ENCODE measurements at regions not wholly inside any gene's neighbourhood (a gene's known extent, or its start where the extent isn't known, plus 50 kb on each side); places are given as distances from the start of the nearest gene placed in this dataset.
"Not testable (repeated sequence)": the region's sequence is repeated elsewhere in the genome, so short reads cannot be mapped to it uniquely, and the experiment has no call there.

GRCh38 chr13:91052876-91053275 lies 294.6 kb upstream of the MIR17HG start:
- DNase-seq, result no peak
- H3K36me3 Mint-ChIP-seq, result no peaks in the 10 kb centered on the region
- no peak overlapping the region for H3K27ac Mint-ChIP-seq
- no peak overlapping the region for H3K4me3 Mint-ChIP-seq
- no peaks in the 10 kb centered on the region for H3K9me3 Mint-ChIP-seq
- H3K4me1 Mint-ChIP-seq, result no peaks in the 10 kb centered on the region
- no peaks in the 10 kb centered on the region for H3K27me3 Mint-ChIP-seq

- no peak overlapping the region for H3K4me3 Mint-ChIP-seq
- H3K9me3 Mint-ChIP-seq, result no peaks in the 10 kb centered on the region
These were observed 294.0 kb upstream of the MIR17HG start for GRCh38 chr13:91053318-91054065.

GRCh38 chr13:91054902-91055301 lies 292.6 kb upstream of the MIR17HG start:
- Mint-ChIP-seq H3K9me3 (peaks cover 5% of the 10 kb centered on the region), H3K27me3 (no peaks in the 10 kb centered on the region), H3K4me3 (no peak overlapping the region), H3K27ac (no peak overlapping the region), H3K4me1 (no peaks in the 10 kb centered on the region), H3K36me3 (no peaks in the 10 kb centered on the region)
- no peak for DNase-seq

More at GRCh38 chr13:91053318-91054065, 294.0 kb upstream of the MIR17HG start:
- no peak overlapping the region for H3K27ac Mint-ChIP-seq
- DNase-seq, result no peak
- no peaks in the 10 kb centered on the region for H3K4me1 Mint-ChIP-seq
- H3K36me3 Mint-ChIP-seq, result no peaks in the 10 kb centered on the region
- H3K27me3 Mint-ChIP-seq, result no peaks in the 10 kb centered on the region

- Mint-ChIP-seq H3K27ac (no peak overlapping the region), H3K27me3 (no peaks in the 10 kb centered on the region), H3K9me3 (peaks cover 5% of the 10 kb centered on the region), H3K36me3 (no peaks in the 10 kb centered on the region), H3K4me3 (no peak overlapping the region), H3K4me1 (no peaks in the 10 kb centered on the region)
- DNase-seq, result no peak
These were observed 290.7 kb upstream of the MIR17HG start for GRCh38 chr13:91056746-91057145.

DNA sequence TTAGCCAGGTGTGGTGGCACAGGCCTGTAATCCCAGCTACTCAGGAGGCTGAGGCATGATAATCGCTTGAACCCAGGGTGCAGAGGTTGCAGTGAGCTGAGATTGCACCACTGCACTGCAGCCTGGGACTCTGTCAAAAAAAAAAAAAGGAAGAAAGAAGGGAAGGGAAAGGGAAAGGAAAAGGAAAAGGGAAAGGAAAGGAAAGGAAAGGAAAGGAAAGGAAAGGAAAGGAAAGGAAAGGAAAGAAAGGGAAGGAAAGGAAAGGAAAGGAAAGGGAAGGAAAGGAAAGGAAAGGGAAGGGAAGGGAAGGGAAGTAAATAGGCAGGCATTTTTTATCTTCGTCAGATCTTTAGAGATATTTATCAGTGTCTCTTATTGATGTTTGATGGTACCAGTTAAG lies 290.0 kb upstream of the MIR17HG start:
- H3K27ac Mint-ChIP-seq, H3K27me3 Mint-ChIP-seq, H3K4me1 Mint-ChIP-seq, DNase-seq, H3K4me3 Mint-ChIP-seq, H3K36me3 Mint-ChIP-seq, H3K9me3 Mint-ChIP-seq: not testable (repeated sequence)

- Mint-ChIP-seq H3K27ac (no peak overlapping the region), H3K9me3 (peaks cover 5% of the 10 kb centered on the region), H3K36me3 (no peaks in the 10 kb centered on the region), H3K4me3 (no peak overlapping the region), H3K4me1 (no peaks in the 10 kb centered on the region), H3K27me3 (no peaks in the 10 kb centered on the region)
- DNase-seq, result no peak
These were observed 289.4 kb upstream of the MIR17HG start for GRCh38 chr13:91058066-91058465.

DNA sequence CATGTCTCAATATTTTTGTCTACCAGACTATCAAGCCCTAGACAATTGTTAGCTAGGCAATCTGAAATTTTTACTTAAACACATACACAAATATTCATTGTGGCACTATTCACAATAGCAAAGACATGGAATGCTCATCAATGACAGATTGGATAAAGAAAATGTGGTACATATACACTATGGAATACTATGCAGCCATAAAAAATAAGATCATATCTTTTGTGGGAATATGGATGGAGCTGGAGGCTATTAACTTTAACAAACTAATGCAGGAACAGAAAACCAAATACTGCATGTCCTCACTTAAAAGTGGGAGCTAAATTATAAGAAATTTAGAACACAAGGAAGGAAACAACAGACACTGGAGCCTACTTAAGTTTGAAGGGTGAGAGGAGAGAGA lies 288.6 kb upstream of the MIR17HG start:
- H3K4me3 Mint-ChIP-seq, result no peak overlapping the region
- H3K27ac Mint-ChIP-seq, result no peak overlapping the region
- no peaks in the 10 kb centered on the region for H3K27me3 Mint-ChIP-seq
- no peaks in the 10 kb centered on the region for H3K4me1 Mint-ChIP-seq
- no peak for DNase-seq
- no peaks in the 10 kb centered on the region for H3K36me3 Mint-ChIP-seq
- peaks cover 5% of the 10 kb centered on the region for H3K9me3 Mint-ChIP-seq

DNA sequence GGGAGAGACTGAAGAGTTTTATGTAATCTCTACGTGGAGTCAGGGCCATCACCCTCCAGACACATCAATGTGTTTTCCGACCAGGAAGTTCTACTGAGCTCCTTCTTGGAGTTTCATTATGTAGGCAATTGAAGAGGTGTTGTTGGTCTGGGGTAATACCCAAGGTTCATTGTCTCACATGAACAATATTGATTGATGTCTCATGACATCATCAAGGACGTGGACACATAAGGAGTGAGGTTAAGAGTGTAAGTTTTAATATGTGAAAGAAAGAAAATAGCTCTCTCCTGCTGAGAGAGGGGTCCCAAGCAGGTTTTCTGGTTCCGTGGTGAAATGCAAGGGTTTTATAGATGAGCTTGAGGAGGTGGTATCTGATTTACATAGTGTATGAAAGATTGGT lies 280.7 kb upstream of the MIR17HG start:
- Mint-ChIP-seq H3K27me3 (no peaks in the 10 kb centered on the region), H3K27ac (no peak overlapping the region), H3K9me3 (no peaks in the 10 kb centered on the region), H3K4me3 (no peak overlapping the region), H3K4me1 (no peaks in the 10 kb centered on the region), H3K36me3 (no peaks in the 10 kb centered on the region)
- DNase-seq, result no peak

- H3K9me3 Mint-ChIP-seq, result no peaks in the 10 kb centered on the region
- no peak overlapping the region for H3K4me3 Mint-ChIP-seq
- no peaks in the 10 kb centered on the region for H3K4me1 Mint-ChIP-seq
- H3K27ac Mint-ChIP-seq, result no peak overlapping the region
- no peak for DNase-seq
- H3K36me3 Mint-ChIP-seq, result no peaks in the 10 kb centered on the region
- H3K27me3 Mint-ChIP-seq, result no peaks in the 10 kb centered on the region
These were observed 275.0 kb upstream of the MIR17HG start for GRCh38 chr13:91072486-91072885.

- no peaks in the 10 kb centered on the region for H3K36me3 Mint-ChIP-seq
- DNase-seq, result no peak
- no peaks in the 10 kb centered on the region for H3K9me3 Mint-ChIP-seq
- no peak overlapping the region for H3K27ac Mint-ChIP-seq
- H3K4me3 Mint-ChIP-seq, result no peak overlapping the region
- no peaks in the 10 kb centered on the region for H3K27me3 Mint-ChIP-seq
- no peaks in the 10 kb centered on the region for H3K4me1 Mint-ChIP-seq
These were observed 273.4 kb upstream of the MIR17HG start for GRCh38 chr13:91074091-91074490.

GRCh38 chr13:91076830-91077229 lies 270.7 kb upstream of the MIR17HG start:
- Mint-ChIP-seq H3K36me3 (no peaks in the 10 kb centered on the region), H3K4me3 (no peak overlapping the region), H3K4me1 (no peaks in the 10 kb centered on the region), H3K27ac (no peak overlapping the region), H3K27me3 (peaks cover 4% of the 10 kb centered on the region), H3K9me3 (no peaks in the 10 kb centered on the region)
- no peak for DNase-seq

DNA sequence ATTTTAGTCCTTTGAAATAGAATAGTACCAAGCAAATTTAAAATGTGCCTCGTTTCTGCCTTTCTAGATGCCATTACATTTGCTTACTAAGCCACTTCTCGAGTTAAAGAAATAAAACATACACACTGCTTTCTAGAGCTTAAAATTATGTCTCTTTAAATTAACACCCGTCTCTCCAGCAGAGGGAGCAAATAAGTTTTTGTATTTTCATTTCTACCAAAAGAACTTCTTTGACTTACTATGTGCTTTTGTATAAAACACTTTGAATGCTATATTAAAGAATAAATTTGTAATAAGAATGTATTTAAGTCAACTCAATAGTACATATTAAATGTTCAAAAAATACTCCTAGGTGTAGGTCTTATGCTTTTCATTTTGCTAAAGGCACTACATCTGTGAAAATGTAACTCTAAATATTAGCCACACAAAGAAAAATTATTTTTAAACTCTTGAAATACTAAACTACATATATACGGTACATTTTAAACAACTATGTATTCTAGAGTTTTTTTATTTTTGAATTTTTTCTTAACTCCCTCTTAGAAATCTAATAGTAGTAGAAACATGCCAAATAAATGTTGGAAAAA lies 269.3 kb upstream of the MIR17HG start:
- Mint-ChIP-seq H3K9me3 (no peaks in the 10 kb centered on the region), H3K27me3 (peaks cover 4% of the 10 kb centered on the region), H3K4me3 (no peak overlapping the region), H3K36me3 (no peaks in the 10 kb centered on the region), H3K4me1 (no peaks in the 10 kb centered on the region), H3K27ac (no peak overlapping the region)
- no peak for DNase-seq

- Mint-ChIP-seq H3K27ac (no peak overlapping the region), H3K36me3 (no peaks in the 10 kb centered on the region), H3K9me3 (no peaks in the 10 kb centered on the region), H3K27me3 (peaks cover 4% of the 10 kb centered on the region), H3K4me3 (no peak overlapping the region), H3K4me1 (no peaks in the 10 kb centered on the region)
- DNase-seq, result no peak
These were observed 268.3 kb upstream of the MIR17HG start for GRCh38 chr13:91079176-91079575.

- Mint-ChIP-seq H3K27me3 (peaks cover 4% of the 10 kb centered on the region), H3K4me1 (no peaks in the 10 kb centered on the region), H3K9me3 (no peaks in the 10 kb centered on the region), H3K36me3 (no peaks in the 10 kb centered on the region), H3K4me3 (no peak overlapping the region), H3K27ac (no peak overlapping the region)
- DNase-seq, result no peak
These were observed 262.4 kb upstream of the MIR17HG start for GRCh38 chr13:91085127-91085526.

DNA sequence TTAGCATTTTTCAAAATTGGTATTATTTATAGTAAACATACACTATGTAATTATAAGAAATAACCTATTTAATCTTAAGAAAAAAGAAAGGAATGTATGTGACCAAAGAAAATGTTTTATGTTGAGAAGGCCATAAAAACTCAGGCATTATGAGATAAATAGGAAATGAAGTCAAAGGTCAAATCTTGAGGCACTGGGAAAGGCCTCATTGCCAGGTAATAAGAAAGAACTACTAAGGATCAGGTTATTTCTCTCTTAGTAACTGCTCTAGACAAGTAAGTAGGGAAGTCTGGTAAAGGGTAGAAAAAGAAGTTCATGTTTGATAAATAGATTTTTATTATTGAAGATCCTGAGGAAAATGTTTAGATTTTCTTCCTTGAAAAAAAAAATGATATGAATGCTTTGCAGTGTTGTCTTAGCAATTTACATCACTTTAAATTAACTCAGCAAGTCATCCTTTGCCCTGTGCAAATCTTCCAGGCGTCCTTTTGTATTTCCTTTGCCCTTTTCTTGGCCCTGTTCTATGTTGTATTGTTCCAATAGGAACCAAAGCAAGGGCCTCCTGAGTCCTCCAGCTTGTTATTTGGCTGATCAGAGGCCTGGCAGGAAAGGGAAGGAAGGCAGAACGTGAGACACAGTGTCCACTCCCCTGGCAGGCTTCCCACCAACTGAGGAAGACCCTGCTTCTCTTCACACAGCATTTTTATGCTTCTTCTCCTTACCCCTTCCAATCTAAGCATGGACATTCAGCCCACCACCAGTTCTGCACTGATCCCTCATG lies 260.4 kb upstream of the MIR17HG start:
- DNase-seq, result no peak
- no peaks in the 10 kb centered on the region for H3K4me1 Mint-ChIP-seq
- no peaks in the 10 kb centered on the region for H3K36me3 Mint-ChIP-seq
- no peak overlapping the region for H3K4me3 Mint-ChIP-seq
- H3K27me3 Mint-ChIP-seq, result no peaks in the 10 kb centered on the region
- no peak overlapping the region for H3K27ac Mint-ChIP-seq
- no peaks in the 10 kb centered on the region for H3K9me3 Mint-ChIP-seq

All from activated naive CD8-positive, alpha-beta T cell treated with anti-CD3 and anti-CD28 coated beads for 36 hours (primary cell).